Stimulated activated naive B cell treated with anti-CD40 and anti-IgM and Interleukin-4, amounts not matched to agents 10 μg/mL and 1 μg/mL and 100 μg/mL, for 72 hours (primary cell): ENCODE measurements at regions not wholly inside any gene's neighbourhood (a gene's known extent, or its start where the extent isn't known, plus 50 kb on each side); places are given as distances from the start of the nearest gene placed in this dataset.

Source experiments
- ATAC-seq, 2 donors: fragments of 150-1000 bp; cut with Tn5 transposase; replicated peaks; 2 replicates each; pipeline ENCODE4 v1.10.0; 2021; ENCODE audit warnings: moderate library complexity in 1 of 2
- DNase-seq: peaks from one replicate; pipeline ENCODE4 v3.0.0; 2021
- H3K27ac Mint-ChIP-seq: one replicate; pipeline ENCODE4 v1.8.0; 2022; ENCODE audit warnings: mild to moderate bottlenecking, mixed read lengths
- H3K27me3 Mint-ChIP-seq, 2 donors: one replicate each; pipeline ENCODE4 v1.8.0; 2022; ENCODE audit warnings: mixed read lengths in 2 of 2
- H3K36me3 Mint-ChIP-seq, 2 donors: one replicate each; pipeline ENCODE4 v1.8.0; 2022; ENCODE audit warnings: mixed read lengths in 2 of 2, mild to moderate bottlenecking in 1 of 2
- H3K4me1 Mint-ChIP-seq, 2 donors: one replicate each; pipeline ENCODE4 v1.8.0; 2022; ENCODE audit warnings: mixed read lengths in 2 of 2, mild to moderate bottlenecking in 1 of 2
- H3K4me3 Mint-ChIP-seq, 2 donors: one replicate each; pipeline ENCODE4 v1.8.0; 2022; ENCODE audit warnings: mild to moderate bottlenecking in 2 of 2, mixed read lengths in 2 of 2, moderate library complexity in 1 of 2
- H3K9me3 Mint-ChIP-seq, 2 donors: one replicate each; pipeline ENCODE4 v1.8.0; 2022; ENCODE audit warnings: mixed read lengths in 2 of 2, mild to moderate bottlenecking in 1 of 2

GRCh38 chr12:66030217-66030781 lies 100.3 kb downstream of the LLPH start:
- H3K9me3 Mint-ChIP-seq, result no peaks in the 10 kb centered on the region
- no peak overlapping the region for H3K27ac Mint-ChIP-seq

GRCh38 chr12:66028390-66028789 lies 102.2 kb downstream of the LLPH start:
- Mint-ChIP-seq H3K27me3 (no peaks in the 10 kb centered on the region), H3K9me3 (no peaks in the 10 kb centered on the region), H3K36me3 (no peaks in the 10 kb centered on the region), H3K4me3 (no peak overlapping the region), H3K27ac (no peak overlapping the region), H3K4me1 (no peaks in the 10 kb centered on the region)
- DNase-seq (no peak), ATAC-seq (no peak)

More at GRCh38 chr12:66030217-66030781, 100.3 kb downstream of the LLPH start:
- DNase-seq (no peak), ATAC-seq (no peak)
- Mint-ChIP-seq H3K4me3 (no peak overlapping the region), H3K4me1 (no peaks in the 10 kb centered on the region), H3K27me3 (peaks cover 0 to 4% of the 10 kb centered on the region in 2 donors), H3K36me3 (no peaks in the 10 kb centered on the region)

- no peak overlapping the region for H3K4me3 Mint-ChIP-seq
- no peaks in the 10 kb centered on the region for H3K36me3 Mint-ChIP-seq
- ATAC-seq, result no peak
- no peak for DNase-seq
- H3K27ac Mint-ChIP-seq, result no peak overlapping the region
- no peaks in the 10 kb centered on the region for H3K4me1 Mint-ChIP-seq
- no peaks in the 10 kb centered on the region for H3K9me3 Mint-ChIP-seq
- H3K27me3 Mint-ChIP-seq, result peaks cover 3 to 10% of the 10 kb centered on the region in 2 donors
Observed at GRCh38 chr12:66025477-66025876, 105.1 kb downstream of the LLPH start.

GRCh38 chr12:66024949-66025348 lies 105.6 kb downstream of the LLPH start:
- ATAC-seq, result no peak
- no peaks in the 10 kb centered on the region for H3K9me3 Mint-ChIP-seq
- no peak for DNase-seq
- peaks cover 3 to 10% of the 10 kb centered on the region in 2 donors for H3K27me3 Mint-ChIP-seq
- no peak overlapping the region for H3K27ac Mint-ChIP-seq
- H3K4me3 Mint-ChIP-seq, result no peak overlapping the region
- no peaks in the 10 kb centered on the region for H3K36me3 Mint-ChIP-seq
- H3K4me1 Mint-ChIP-seq, result no peaks in the 10 kb centered on the region

GRCh38 chr12:66020481-66020880 lies 110.1 kb downstream of the LLPH start:
- DNase-seq, result no peak
- ATAC-seq, result no peak
- Mint-ChIP-seq H3K4me1 (no peaks in the 10 kb centered on the region), H3K4me3 (no peak overlapping the region), H3K9me3 (no peaks in the 10 kb centered on the region), H3K36me3 (no peaks in the 10 kb centered on the region), H3K27ac (no peak overlapping the region), H3K27me3 (peaks cover 3 to 17% of the 10 kb centered on the region in 2 donors)

- Mint-ChIP-seq H3K27ac (no peak overlapping the region), H3K36me3 (no peaks in the 10 kb centered on the region), H3K4me3 (no peak overlapping the region), H3K27me3 (peaks cover 3 to 13% of the 10 kb centered on the region in 2 donors), H3K9me3 (no peaks in the 10 kb centered on the region), H3K4me1 (no peaks in the 10 kb centered on the region)
- no peak for ATAC-seq
- DNase-seq, result no peak
Observed at GRCh38 chr12:66017736-66018135, 112.8 kb downstream of the LLPH start.
